ENCODE measurements at regions not wholly inside any gene's neighbourhood (a gene's known extent, or its start where the extent isn't known, plus 50 kb on each side); places are given as distances from the start of the nearest gene placed in this dataset.

DNA sequence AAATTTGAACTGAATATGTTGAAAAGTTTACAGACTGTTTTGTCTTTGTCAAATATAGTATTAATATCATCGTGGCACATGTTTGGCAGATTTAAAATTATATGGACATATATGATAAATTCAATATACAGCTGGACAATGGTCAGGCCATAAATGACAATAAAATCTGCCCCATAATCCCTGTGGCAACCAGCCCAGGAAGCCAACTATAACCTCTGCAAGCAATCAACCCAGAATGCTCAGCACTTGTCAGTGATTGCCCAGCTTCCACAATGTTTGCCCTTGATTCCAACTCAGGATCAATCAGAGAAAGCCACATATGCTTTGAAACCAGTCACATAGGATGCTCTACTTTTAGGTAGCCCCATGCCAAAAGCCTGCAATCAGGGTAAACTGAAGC is 671.9 kb downstream of the SUCLG1 start:
- in situ Hi-C loops (cut with HindIII; ENCODE audit: low sequenced_read_pairs): no loop called here
- no peak for DNase-seq (ENCODE audit: low read depth, low spot score)
- TF ChIP-seq CTCF (IDR thresholded peaks at IDR 0.05; ENCODE audit: low read depth, low read length): no peak
- H3K4me3 ChIP-seq (ENCODE audit: low read depth, low read length): no peak overlapping the region

- TF ChIP-seq CTCF (IDR thresholded peaks at IDR 0.05; ENCODE audit: low read depth, low read length): no peak
- in situ Hi-C loops (cut with HindIII; ENCODE audit: low sequenced_read_pairs): no loop called here
- DNase-seq (ENCODE audit: low read depth, low spot score): no peak
- no peak overlapping the region for H3K4me3 ChIP-seq (ENCODE audit: low read depth, low read length)
Observed at GRCh38 chr2:83786140-83786539, 672.9 kb downstream of the SUCLG1 start.

DNA sequence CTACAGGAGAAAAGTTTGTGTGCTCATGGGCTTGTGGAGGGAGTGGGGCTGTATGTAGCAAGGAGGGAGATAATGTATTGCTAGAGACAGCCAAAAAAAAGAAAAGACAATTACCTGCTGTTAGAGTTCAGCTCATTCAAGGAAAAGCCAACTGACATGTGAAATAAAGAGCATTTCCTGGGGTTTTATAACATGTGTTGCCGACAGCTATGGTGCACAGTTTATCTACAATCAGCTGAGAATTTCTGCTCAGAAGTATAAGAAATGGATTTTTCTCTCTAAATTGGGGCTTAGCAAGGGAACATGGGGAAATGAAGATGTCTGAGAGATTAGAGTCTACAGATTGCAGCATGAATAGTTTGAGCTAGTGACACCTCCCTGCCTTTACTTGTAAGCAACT is 674.1 kb downstream of the SUCLG1 start:
- no peak overlapping the region for H3K4me3 ChIP-seq (ENCODE audit: low read depth, low read length)
- TF ChIP-seq CTCF (IDR thresholded peaks at IDR 0.05; ENCODE audit: low read depth, low read length): no peak
- in situ Hi-C loops (cut with HindIII; ENCODE audit: low sequenced_read_pairs): no loop called here
- DNase-seq (ENCODE audit: low read depth, low spot score): no peak

DNA sequence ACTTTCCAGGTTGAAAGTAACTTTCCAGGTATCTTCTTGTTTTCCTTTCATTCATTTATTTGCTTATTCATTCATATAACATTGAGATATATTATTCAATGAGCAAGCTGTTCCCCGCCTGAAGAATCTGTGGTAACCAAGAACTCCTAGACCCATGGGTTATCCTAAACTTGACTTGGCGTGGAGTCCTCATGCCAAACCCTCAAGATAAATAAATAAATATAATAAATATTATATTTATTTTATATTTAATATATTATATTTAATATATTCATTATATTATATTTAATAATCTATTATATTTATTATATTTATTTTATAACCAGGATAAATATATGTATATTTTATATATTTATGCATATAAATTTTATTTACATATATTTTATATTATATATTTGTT is 674.8 kb downstream of the SUCLG1 start:
- TF ChIP-seq CTCF (IDR thresholded peaks at IDR 0.05; ENCODE audit: low read depth, low read length): no peak

DNA sequence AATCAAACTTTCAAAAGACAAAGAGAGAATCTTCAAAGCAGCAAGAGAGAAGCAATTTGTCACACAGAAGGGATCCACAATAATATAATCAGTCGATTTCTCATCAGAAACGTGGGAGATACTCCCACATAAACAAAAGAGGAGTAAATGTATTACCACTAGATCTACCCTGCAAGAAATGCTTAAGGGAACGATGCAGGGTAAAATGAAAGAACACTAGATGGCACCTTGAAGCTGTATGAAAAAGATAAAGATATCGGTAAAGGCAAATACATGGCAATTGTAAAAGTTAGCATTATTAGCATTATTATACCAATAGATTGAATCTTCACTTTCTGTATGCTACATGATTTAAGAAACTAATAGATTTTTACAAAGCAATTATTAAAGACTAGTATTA is 677.0 kb downstream of the SUCLG1 start:
- TF ChIP-seq CTCF (IDR thresholded peaks at IDR 0.05; ENCODE audit: low read depth, low read length): no peak
- no peak for DNase-seq (ENCODE audit: low read depth, low spot score)
- in situ Hi-C loops (cut with HindIII; ENCODE audit: low sequenced_read_pairs): no loop called here
- H3K4me3 ChIP-seq (ENCODE audit: low read depth, low read length): no peak overlapping the region

More for the DNA sequence above, 674.8 kb downstream of the SUCLG1 start:
- in situ Hi-C loops (cut with HindIII; ENCODE audit: low sequenced_read_pairs): no loop called here
- DNase-seq (ENCODE audit: low read depth, low spot score): no peak
- H3K4me3 ChIP-seq (ENCODE audit: low read depth, low read length): no peak overlapping the region

DNA sequence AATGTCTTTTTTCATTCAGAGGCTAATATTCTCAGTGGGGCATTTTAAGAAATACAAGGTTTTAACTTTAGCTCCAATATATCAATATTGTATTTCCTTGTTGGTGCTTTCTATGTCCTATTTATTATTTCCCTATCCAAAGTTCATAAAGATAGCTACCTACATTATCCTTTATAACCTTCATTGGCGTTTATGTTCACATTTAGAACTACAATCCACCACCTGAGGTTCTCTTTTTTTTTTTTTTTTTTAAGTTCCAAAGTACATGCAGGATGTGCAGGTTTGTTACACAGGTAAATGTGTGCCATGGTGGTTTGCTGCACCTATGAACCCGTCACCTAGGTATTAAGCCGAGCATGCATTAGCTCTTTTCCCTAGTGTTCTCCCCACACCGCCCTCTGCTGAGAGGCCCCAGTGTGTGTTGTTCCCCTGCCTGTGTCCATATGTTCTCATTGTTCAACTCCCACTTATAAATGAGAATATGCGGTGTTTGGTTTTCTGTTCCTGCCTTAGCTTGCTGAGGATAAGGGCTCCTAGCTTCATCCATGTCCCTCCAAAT is 694.6 kb downstream of the SUCLG1 start:
- TF ChIP-seq CTCF (IDR thresholded peaks at IDR 0.05; ENCODE audit: low read depth, low read length): no peak

GRCh38 chr2:83757329-83757728 is 701.8 kb downstream of the SUCLG1 start:
- in situ Hi-C loops (cut with HindIII; ENCODE audit: low sequenced_read_pairs): no loop called here
- TF ChIP-seq CTCF (IDR thresholded peaks at IDR 0.05; ENCODE audit: low read depth, low read length): no peak
- no peak for DNase-seq (ENCODE audit: low read depth, low spot score)
- H3K4me3 ChIP-seq (ENCODE audit: low read depth, low read length): no peak overlapping the region

More for the DNA sequence above, 694.6 kb downstream of the SUCLG1 start:
- no peak for DNase-seq (ENCODE audit: low read depth, low spot score)
- in situ Hi-C loops (cut with HindIII; ENCODE audit: low sequenced_read_pairs): no loop called here
- no peak overlapping the region for H3K4me3 ChIP-seq (ENCODE audit: low read depth, low read length)

All from astrocyte of the spinal cord (primary cell).